Thyroid gland (tissue), 4 donors: ENCODE measurements at regions not wholly inside any gene's neighbourhood (a gene's known extent, or its start where the extent isn't known, plus 50 kb on each side); places are given as distances from the start of the nearest gene placed in this dataset.

Experiments
- CTCF ChIP-seq, 6 experiments: fragments of 200-600 bp in 3 of 6; fragments of 450-650 bp in 3 of 6; sonication (generic) in 3 of 6; IDR thresholded peaks; one replicate each; pipeline ENCODE4 v1.5.1; 2016 to 2019; ENCODE audit warnings: antibody characterized with exemption in 6 of 6, mild to moderate bottlenecking in 2 of 6, inconsistent platforms in 1 of 6, moderate library complexity in 1 of 6
- POLR2A ChIP-seq, 2 donors: fragments of 450-650 bp; IDR thresholded peaks; one replicate each; pipeline ENCODE4 v1.6.1; 2017; ENCODE audit warnings: antibody characterized with exemption in 2 of 2, mild to moderate bottlenecking in 2 of 2, moderate library complexity in 1 of 2

GRCh38 chr13:53105890-53106289 is 77.3 kb downstream of the OLFM4 start:
- TF ChIP-seq CTCF (IDR thresholded peaks at IDR 0.05): no peak
- TF ChIP-seq POLR2A (IDR thresholded peaks at IDR 0.05): no peak
